HG03457 (cell line): ENCODE measurements at regions not wholly inside any gene's neighbourhood (a gene's known extent, or its start where the extent isn't known, plus 50 kb on each side); places are given as distances from the start of the nearest gene placed in this dataset.

Experiments used
- ATAC-seq: cut with Tn5 transposase; IDR thresholded peaks from one replicate; pipeline ENCODE4 v1.9.1; 2021; ENCODE audit warnings: moderate number of reproducible peaks; ENCODE audit not compliant: unreplicated experiment

DNA sequence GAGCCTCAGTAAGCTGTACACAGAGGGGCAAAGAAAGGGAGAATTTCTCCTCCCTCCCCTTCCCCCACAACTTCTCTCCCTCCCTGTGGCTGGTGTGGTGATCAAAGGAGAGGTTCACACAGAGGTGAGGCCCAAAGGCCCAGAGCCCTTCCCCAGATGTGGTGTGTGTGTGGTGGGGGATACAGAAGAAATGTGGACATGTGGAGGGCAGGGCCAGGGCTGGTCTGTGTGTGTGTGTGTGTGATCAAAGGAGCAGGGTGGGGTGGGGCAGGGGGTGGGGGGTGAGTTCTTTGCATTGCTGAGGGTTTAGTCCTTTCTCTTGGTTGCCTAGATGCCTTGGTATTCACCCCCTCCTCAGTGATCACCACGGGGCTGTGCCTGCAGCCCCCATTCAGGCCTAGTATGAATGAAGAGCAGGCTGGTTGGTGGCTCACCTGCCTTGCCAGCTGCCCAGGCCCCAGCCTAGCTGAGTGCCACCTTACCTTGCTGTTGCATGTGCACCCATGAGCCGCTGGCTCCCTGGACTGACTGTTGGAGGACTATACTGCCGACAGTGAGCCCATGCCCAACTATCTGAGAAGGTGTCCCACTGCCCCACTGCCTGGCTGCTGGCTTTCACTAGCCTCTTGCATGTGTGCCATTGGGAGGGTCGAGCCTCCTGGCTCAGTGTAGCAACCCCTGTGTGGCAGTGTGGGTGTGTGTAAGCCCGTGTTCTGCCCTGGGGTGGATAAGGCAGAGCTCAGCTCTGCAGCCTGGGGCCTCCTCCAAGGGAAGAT is 101.9 kb downstream of the EFNB1 start:
- no peak for ATAC-seq

DNA sequence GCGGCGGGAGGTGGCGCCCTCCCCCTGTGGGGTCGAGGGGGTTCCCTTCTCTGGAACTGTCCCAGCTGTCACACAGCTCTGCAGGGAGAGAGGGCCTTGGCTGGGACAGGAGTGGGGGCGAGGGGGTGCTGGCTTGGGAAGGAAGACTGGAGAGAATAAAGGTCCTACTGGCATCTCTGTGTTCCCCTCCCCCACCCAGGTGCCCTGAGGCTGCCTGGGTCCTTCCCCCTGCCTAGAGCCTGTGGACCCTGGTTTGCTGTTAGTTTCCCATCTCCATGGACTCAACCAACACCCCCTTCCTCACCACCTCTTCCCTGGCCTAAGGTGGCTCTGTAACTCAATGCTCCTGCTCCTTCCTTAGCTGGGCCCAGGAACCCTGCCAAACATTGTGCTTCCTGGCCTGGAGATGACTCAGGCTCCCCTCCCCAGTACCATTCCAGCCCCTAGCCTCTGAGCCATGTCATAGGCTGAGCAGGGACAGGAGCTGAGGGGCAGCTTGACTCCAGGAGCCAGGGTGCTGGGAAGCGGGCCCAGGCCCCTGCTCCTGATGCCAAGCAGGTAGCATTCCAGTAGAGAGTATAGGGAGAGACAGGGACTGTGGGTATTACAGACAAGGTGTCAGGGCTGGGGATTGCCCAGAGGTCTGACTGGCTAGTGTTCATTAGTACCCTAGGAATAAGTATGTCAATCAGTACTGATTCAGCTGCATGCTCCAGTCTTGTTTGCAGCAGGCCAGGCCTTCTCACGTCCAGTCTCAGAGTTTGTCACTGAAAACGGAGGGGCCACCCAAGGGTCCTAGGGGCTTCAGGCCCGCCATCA is 100.7 kb downstream of the EFNB1 start:
- ATAC-seq: no peak

DNA sequence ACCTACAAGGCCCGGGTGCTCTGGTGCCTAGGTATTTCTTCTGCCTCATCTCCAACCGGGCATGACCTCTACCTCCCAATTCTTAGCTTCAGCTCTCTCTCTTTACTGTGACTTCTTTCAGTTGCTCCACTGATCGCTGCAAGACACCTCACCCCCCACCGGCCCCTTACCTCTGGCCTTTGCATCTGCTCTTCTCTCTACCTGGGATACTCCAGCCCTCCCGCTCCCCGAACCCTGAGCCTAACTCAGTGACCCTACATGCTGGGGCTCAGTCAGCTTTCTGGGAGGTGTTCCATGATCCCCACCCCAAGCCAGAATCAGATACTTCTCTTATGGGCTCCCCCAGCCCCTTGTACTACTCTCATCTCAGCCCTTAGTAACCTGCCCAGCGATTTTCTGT is 99.6 kb downstream of the EFNB1 start:
- no peak for ATAC-seq

DNA sequence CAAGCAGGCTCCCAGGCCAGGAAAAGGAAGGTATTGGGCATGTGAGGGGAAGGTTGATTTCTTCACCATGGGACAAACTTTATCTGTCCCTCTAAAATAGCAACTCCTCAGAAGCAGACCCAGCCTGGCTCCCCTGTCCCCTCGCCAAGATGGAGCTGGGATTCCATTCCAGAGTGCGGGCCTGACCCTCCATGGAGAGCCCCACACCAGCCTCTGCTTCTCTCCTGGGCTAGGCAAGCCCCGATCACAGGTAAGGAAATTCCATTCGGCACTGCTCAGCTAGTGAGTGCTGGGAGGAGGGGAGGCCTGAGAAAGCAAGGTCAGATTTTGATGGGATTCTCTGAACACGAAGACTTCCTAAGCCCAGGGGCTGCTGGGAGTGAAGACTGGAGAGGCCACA is 98.4 kb downstream of the EFNB1 start:
- ATAC-seq: no peak

DNA sequence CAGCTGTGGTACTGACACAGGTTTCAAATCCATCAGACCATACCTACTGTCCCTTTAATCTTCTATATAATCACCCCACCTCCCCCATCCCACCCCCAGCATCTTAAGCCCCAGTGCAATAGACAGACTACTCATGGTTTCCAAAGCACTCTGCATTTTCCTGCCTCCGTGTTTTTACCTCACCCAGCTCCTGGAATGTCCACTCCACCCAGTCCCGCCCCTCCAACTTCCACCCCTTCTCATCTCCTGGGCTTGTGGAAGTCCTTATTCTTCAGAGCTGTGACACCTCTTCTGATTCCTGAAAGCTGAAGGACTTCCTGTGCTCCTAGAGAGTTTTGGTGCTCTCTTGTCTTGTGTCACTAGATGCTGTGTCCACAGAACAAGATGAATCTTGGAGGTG is 94.3 kb downstream of the EFNB1 start:
- ATAC-seq: no peak

DNA sequence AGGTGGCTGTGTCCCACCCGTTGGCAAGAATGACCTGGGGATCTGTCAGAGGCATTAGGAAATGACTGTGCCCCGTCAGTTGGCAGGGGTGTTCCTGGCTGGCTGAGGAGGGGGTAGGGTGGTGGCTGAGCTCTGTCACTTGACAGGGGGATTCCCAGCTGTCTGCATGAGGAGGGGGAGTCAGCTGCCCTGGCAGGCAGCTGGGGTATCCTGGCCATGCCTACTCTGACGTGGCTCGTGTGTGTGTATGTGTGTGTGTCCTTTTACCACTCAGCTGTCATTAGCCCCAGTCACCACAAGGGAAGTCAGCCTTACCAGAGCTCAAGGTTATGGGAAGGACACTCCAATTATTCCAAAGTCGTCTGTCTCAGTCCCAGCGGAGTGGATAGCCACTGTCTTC is 93.2 kb downstream of the EFNB1 start:
- no peak for ATAC-seq

DNA sequence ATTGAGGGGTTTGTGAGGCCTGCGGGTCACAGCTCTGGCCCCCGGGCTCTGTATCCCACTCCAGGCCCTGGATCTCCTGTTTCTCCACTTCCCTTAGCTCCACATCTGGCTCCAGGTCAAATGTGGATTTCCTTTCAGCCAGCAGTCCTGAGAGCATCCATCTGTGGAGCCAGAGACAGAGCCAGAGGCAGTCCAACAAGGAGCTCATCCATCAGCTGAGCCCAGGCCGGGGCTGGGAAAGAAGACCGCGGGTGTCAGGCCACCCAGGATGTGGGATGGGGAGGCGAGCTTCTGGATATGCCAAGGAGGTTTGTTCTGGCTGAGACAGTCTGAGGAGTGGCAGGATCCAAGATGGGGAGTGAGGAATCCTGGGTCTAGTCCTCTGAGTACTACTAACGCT is 91.7 kb downstream of the EFNB1 start:
- ATAC-seq: no peak

DNA sequence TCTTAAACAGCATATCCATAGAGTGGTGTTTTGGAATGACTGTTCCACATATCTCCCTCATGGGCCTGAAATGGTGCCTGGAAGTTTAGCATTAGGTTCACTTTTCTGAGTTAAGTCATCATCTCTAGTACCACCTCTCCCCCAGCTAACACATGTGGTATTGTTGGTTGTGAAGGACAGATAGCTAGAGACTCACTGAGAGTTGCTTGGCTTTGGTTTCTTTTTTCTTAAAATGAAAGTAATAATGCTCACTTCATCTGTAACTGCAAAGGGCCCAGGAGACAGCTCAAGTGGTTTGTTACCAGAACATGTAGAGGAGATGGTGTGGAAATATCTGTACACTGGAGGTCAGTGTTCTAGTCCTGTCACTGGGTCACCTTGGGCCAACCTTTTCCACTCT is 90.9 kb downstream of the EFNB1 start:
- ATAC-seq: no peak

DNA sequence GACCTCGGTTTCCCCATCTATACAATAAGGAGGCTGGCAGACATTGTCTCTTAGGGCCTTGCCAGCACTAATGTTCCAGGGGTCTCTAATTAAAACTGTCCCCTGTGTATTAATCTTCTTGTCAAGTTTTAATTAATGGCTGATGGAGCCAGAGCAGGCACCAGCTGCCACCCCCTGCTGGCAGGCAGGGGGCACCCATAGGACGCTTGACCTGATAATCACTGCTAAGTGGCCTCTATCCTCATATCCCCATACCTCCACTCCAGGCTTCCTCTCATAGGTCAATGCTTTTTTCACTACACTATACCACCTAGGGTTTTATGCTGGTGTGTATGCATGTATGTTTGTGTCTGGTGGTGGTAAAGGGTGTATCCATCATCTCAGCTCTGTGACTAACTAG is 89.4 kb downstream of the EFNB1 start:
- ATAC-seq: no peak

DNA sequence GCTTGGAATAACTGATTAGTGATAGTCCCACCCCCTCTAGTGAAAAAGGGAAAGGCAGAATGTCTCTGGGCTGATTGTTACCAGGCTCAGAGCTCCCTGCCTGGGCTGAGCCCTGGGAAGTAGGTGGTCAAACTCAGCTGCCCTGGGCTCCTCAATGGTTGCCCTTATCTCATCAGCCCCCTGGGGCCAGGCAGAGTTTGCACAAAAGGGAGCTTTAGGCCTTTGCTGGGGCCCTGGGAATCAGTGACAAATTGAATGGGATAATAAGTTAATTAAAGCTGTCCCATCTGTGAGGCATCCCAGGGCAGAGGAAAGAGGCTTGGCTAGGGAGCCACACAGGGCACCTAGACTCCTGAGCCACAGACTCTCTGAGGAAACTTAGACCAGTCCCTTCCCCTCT is 89.0 kb downstream of the EFNB1 start:
- no peak for ATAC-seq

DNA sequence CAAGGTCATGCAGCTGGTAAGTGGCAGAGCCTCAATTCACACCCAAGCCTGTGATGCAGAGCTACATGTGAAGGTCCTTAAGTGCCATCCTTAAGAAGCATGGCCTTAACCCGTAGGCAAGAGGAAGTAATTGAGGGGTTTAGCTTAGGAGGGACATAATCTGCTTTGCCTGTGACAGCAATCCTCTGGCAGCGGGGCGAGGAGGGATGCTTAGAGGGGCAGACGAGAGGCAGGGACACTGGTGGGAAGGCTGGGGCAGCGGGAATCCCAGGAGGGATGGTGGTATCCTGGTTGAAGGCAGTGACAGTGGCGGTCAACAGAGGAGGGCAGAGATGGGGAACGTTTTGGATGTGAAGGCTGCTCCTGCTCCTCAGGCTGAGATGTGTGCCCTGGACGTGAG is 88.1 kb downstream of the EFNB1 start:
- ATAC-seq: no peak

DNA sequence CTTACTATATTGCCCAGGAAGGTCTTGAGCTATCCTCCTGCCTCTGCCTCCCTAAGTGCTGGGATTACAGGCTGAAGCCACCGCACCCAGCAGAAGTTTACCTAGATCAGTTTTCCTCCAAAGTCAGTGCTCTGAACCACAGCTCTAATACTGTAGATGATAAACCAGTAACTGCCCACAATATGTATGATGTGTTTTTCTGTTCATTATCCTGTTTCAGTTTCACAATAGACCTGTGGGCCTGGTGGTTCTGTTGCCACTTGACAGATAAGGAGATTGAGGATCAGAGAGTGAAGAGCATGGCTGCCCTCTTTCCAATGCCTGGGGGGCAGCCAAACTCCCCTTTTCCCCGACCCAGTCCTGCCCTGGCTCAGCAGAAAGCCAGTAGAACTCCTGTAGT is 87.0 kb downstream of the EFNB1 start:
- ATAC-seq: peak; percentile 96

DNA sequence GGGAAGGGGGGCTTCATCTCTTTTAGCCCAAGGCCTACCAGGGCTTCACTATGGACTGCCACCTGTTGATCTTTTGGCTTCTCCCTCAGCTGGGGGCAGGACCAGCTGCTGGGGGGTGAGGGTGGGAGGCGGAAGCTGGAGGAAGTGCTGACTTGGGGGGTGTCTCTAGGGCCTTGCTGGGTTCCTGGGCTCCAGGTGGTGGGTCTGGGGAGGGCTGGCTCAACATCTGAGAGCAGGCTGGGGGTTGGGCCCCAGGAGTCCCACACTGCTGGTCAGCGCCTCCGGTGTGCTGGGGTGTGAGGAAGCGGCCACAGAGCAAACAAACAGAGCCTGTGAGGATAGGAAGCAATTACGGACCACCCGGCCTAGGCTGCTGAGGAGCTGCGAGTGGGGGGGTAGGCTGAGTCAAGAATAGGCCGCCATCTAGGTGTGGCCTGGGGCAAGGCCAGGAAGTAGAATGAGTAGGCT is 85.7 kb downstream of the EFNB1 start:
- ATAC-seq: no peak

DNA sequence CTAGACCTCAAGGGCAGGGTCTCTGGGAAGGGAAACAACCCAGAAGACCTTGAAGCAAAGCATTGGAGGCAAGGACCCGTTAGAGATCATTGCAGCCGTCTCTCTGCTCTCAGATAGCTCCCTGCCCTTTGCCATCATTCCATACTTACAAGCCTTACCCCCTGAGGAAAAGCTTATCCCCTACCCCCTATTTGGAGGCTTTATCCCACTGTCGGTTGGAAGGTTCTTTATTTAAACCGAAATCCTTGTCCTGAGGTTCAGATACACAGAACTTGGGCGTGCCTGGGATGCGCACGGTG is 84.4 kb downstream of the EFNB1 start:
- ATAC-seq: no peak

DNA sequence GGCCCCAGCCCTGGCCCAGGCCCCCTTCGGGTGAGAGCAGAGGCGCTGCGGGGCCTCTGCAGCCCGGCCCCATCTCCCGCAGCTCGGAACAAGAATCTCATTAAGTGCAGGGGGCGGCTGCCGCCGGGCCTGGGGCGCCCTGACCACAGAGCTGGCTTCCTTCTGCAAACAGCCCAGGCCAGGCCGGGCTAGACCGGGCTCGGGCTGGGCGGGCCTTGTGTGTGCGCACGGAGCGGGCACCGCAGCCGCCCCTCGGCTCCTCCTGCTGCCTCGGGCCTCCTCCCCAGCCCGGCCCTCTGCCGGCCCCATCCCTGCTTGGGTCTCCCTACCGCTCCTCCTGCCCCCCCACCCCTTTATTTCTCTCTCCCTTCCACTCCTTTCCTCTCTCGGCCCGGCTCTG is 83.3 kb downstream of the EFNB1 start:
- ATAC-seq: no peak

DNA sequence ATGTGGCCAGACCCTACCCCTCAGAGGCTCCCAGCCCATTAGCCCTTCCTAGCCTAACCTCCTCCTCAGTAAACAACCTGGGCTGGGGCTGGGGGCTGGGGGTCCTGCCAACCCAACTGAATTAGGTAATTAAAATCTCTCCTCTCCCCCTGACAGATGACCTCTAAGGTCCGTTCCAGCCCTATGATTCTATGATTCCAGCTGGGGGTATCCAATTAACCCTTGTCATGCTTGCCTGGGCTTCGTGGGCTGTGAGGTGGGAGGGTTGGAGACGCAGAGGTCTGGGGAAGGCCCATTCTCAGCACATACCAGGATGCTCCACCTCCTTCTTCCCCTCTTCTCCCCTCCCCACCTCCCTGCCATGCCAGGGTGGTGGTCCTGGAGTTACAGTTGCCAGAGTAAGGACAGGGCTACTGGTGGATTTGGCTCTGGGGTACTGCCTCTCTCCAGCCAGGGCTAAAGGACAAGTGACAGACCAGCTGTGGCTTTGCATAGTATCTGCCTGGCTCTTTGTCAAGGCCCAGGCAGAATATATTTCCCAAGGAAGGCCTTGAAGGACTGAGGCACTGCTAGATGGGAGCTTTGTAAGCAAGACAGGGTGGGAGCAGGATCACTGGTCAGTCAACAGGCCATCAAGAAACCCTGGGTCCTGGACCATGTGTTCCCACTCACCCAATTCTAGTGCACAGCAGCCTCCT is 82.1 kb downstream of the EFNB1 start:
- no peak for ATAC-seq

DNA sequence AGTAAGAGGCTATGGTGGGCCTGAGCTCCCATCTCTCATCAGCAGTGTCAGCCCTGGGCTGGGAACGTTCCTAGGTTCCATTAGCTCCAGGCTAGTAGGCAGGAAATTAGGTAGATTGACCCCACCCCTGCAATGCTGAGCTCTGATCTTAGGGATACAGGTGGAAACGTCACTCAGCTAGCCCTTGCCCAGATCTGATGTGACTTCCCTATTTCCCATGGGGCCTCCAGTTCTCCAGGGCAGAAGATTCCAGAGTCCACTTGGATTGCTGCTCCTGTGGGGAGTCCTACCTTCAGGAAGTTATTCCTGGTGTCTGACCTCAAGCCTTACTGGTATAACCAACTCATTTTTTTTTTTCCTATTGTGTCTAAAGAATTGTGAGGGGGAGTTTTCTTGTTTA is 81.1 kb downstream of the EFNB1 start:
- no peak for ATAC-seq

DNA sequence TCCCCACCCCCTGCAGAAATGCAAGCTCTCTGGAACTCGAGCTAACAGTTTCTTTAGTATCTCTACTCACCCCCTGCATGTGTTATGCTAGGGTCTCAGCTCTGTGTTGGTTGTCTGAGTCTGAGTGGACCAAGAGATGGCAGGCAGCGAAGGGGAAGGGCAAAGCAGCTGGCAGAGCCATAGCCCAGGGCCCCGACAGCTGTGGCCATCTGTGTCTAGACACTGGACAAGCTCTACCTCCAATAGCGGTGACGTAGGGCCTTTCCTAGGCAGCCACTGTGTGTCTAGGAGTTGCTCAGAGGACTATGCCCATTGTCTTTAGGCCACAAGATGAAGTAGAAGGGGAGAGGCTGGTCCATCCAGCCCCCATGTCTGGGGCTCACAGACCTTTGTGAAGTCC is 79.2 kb downstream of the EFNB1 start:
- ATAC-seq: no peak

DNA sequence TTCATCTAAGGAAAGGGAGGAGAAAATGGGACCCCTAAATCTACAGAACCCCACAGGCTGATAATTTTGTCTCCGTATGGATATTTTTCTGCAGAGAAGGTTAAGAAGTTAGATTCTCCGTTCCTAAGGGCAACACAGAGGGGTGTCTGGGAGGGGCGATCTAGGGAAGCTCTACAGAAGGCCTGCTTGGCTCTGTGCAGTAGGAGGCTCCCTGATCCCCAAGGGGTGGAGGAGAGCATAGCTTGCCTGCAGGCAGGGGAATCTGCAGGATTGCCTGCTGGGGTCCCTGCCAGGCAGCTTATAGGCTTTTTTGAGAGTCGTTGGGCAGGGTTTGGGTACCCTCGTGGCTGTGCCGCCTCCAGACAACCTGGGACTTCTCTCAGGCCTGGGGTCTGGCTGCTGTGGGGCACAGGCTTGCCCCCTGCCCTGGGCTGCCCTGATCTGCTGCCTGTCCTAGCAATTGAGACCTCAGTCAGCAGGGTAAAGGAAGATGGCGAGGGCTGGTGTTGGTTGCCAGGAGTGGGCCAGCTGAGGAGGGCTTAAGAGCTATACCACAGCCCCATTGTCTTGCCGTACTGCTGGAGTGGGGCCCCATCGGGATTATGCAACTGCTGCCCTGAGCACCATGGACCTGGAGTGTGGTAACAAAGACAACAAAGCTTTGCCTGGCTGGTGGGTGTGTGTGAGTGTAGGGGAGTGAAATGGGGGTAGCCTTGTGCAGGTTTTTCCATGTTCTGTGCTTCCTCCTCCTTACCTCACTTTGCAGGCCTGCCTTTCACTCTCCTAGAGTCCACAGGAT is 74.1 kb downstream of the EFNB1 start:
- no peak for ATAC-seq

DNA sequence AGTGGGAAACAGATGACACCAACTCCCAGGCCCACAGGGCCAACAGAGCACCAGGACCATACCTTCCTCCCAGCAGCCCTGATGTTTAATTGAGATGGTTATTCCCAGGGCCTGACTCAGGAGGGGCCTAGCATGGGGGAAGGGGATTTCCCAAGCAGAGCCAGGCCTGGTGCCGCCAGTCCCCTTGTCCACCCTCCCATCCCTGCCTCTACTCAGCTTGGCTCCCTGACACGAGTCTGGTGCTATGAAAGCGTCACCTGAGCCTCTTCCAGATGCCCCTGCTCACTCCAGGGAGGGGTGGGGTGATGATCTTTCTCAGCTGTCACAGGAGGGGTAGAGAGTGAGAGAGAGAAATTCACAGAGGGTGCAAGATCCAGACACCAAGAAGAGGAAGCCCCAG is 72.7 kb downstream of the EFNB1 start:
- no peak for ATAC-seq

DNA sequence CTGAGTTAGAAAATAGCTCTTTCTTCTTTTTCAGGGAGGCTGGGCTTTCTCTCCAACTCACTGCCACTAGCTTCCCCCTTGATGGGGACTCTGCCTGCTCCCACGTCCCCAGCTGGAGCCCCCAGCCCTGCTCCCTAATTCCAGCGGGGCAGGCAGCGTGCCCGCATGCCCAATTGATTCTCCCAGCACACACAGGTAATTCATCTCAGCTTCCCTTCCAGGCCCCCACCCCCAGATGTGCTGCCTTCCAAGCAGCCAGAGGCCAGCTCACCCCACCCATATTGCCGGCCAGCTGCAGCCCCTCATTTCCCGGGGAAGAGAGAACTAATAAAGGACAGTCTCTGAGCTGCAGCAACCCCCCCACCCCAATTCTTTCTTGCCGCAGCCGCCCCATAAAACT is 69.8 kb downstream of the EFNB1 start:
- ATAC-seq: no peak
